ENCODE measurements at regions not wholly inside any gene's neighbourhood (a gene's known extent, or its start where the extent isn't known, plus 50 kb on each side); places are given as distances from the start of the nearest gene placed in this dataset.

GRCh38 chr12:132428936-132429601, 60.9 kb upstream of the FBRSL1 start:
- TF ChIP-seq SIN3A (IDR thresholded peaks at IDR 0.05; ENCODE audit: borderline replicate concordance, insufficient read depth, low read length) (no peak), TAF1 (IDR thresholded peaks at IDR 0.05; ENCODE audit: borderline replicate concordance, insufficient read depth, low read length) (no peak)
- TF ChIP-seq, protein P1, sequence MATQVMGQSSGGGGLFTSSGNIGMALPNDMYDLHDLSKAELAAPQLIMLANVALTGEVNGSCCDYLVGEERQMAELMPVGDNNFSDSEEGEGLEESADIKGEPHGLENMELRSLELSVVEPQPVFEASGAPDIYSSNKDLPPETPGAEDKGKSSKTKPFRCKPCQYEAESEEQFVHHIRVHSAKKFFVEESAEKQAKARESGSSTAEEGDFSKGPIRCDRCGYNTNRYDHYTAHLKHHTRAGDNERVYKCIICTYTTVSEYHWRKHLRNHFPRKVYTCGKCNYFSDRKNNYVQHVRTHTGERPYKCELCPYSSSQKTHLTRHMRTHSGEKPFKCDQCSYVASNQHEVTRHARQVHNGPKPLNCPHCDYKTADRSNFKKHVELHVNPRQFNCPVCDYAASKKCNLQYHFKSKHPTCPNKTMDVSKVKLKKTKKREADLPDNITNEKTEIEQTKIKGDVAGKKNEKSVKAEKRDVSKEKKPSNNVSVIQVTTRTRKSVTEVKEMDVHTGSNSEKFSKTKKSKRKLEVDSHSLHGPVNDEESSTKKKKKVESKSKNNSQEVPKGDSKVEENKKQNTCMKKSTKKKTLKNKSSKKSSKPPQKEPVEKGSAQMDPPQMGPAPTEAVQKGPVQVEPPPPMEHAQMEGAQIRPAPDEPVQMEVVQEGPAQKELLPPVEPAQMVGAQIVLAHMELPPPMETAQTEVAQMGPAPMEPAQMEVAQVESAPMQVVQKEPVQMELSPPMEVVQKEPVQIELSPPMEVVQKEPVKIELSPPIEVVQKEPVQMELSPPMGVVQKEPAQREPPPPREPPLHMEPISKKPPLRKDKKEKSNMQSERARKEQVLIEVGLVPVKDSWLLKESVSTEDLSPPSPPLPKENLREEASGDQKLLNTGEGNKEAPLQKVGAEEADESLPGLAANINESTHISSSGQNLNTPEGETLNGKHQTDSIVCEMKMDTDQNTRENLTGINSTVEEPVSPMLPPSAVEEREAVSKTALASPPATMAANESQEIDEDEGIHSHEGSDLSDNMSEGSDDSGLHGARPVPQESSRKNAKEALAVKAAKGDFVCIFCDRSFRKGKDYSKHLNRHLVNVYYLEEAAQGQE (IDR thresholded peaks at IDR 0.05; ENCODE audit: insufficient read depth in 1 of 2, low read depth in 2 of 2, low read length in 2 of 2) = no peak

DNA sequence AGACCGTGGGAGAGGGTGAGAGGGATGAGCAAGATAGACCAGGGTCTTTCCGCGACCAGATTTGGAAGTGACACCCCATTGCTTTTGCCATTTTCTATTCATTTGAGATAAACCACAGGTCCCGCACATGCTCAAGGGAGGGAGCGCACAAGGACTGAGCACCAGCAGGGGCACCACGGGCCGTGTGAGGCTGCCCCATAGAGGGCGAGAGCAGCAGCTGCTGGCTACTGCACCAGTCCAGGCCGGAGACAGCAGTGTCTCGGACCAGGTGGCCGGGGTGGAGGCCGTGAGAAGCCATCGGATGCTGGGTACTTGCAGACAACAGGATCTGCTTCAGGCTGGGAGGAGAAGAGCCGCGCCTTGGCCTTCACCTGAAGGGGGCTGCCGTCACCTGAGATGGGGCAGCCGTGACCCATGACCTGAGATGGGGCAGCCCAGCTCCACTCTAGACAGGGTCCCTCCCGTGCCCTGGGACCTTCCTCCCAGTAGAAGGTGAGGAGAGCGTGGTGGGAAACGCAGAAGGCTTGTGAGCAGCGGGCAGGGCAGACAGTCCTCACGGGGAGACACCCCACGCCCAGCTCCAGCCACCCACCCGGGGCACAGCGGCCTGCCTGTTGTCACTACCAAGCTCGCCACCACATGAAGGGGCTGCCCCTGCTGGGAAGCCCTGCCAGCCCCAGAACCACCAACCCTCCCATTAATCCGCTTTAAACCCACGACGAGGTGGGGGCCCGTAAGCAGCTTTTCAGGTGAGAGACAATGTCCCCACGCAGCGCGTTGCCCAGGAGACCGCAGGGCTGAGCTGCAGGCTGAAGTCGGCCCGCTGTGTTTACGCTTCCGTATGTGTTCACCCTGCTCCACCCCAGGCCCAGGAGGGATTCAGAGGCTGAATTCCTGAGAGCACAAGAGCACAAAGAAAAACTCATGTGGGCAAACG, 61.7 kb upstream of the FBRSL1 start:
- TF ChIP-seq TAF1 (IDR thresholded peaks at IDR 0.05; ENCODE audit: borderline replicate concordance, insufficient read depth, low read length) (no peak), FOXP2 (optimal IDR thresholded peaks at IDR 0.05; ENCODE audit: borderline replicate concordance, extremely low read depth, extremely low read length, insufficient read depth) (no peak), POLR2AphosphoS5 (IDR thresholded peaks at IDR 0.05; ENCODE audit: low read depth, low read length) (no peak), SIN3A (IDR thresholded peaks at IDR 0.05; ENCODE audit: borderline replicate concordance, insufficient read depth, low read length) (no peak)
- TF ChIP-seq, protein P1 (IDR thresholded peaks at IDR 0.05; ENCODE audit: insufficient read depth in 1 of 2, low read depth in 2 of 2, low read length in 2 of 2) = no peak

DNA sequence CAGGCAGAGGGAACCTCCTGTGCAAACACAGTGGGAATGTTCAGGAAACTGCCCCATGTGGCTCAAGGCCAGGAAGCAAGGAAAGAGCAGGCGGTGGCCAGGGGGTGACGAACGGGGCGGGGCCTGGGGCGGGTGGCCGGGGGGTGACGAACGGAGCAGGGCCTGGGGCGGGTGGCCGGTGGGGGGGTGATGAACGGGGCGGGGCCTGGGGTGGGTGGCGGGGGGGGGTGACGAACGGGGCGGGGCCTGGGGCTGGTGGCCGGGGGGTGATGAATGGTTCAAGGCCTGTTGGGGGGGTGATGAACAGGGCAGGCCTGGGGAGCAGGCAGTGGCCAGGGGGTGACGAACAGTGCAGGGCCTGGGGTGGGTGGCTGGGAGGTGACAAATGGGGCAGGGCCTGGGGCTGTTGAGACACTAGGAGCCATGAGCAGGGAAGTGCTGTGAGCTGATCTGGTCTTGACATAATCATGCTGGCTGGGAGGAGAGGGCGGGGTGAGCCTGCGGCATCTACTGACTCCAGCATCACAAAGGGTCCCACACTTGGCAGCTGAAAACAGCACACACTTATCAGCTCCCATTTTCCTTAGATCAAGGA, 62.7 kb upstream of the FBRSL1 start:
- TF ChIP-seq POLR2AphosphoS5 (IDR thresholded peaks at IDR 0.05; ENCODE audit: low read depth, low read length) (no peak), FOXP2 (optimal IDR thresholded peaks at IDR 0.05; ENCODE audit: borderline replicate concordance, extremely low read depth, extremely low read length, insufficient read depth) (no peak), TAF1 (IDR thresholded peaks at IDR 0.05; ENCODE audit: borderline replicate concordance, insufficient read depth, low read length) (no peak), SIN3A (IDR thresholded peaks at IDR 0.05; ENCODE audit: borderline replicate concordance, insufficient read depth, low read length) (no peak)
- TF ChIP-seq, protein P1 (IDR thresholded peaks at IDR 0.05; ENCODE audit: insufficient read depth in 1 of 2, low read depth in 2 of 2, low read length in 2 of 2) = no peak

DNA sequence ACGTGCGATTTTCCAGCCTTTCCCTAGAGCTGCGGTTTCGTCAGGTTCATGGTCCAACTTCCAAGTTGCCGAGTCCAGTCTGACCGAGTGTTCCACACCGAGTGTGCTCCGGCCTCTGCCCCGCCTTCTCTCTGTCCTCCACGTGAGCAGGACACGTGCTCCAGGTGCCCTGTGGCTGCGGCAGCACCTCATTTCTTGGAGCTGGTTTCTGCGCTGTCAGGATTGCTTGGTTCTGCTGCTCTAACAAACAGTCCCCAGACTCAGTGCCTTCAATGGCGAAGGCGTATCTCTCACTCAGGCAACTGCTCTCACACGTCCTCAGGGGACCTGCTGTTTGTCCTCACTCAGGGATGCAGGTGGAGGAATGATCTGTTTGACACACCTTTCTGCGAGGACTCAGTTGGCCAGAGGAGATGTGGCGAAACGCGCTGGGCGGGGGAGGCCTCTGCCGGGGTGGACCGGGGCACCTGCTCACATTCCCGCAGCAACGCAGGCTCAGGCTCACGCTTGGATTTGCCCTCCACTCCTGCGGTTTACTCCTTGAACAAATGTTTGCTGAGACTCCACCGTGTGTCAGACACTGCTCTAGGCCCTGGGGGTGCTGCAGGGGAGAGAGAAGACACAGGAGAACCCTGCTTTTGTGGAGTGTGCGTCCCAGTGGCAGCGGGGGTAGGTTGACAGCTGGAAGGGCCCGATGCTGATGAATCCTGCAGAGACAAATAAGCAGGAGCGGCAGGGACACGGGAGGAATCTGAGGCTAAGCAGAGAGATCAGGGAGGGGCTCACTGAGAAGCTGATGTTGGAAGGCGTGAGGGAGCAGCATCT, 63.4 kb upstream of the FBRSL1 start:
- no peak for TF ChIP-seq SIN3A (IDR thresholded peaks at IDR 0.05; ENCODE audit: borderline replicate concordance, insufficient read depth, low read length)
- TF ChIP-seq, protein P1 (IDR thresholded peaks at IDR 0.05; ENCODE audit: insufficient read depth in 1 of 2, low read depth in 2 of 2, low read length in 2 of 2) = no peak
- TF ChIP-seq TAF1 (IDR thresholded peaks at IDR 0.05; ENCODE audit: borderline replicate concordance, insufficient read depth, low read length) = no peak
- no peak for TF ChIP-seq FOXP2 (optimal IDR thresholded peaks at IDR 0.05; ENCODE audit: borderline replicate concordance, extremely low read depth, extremely low read length, insufficient read depth)
